GM12874 (cell line): ENCODE measurements at regions not wholly inside any gene's neighbourhood (a gene's known extent, or its start where the extent isn't known, plus 50 kb on each side); places are given as distances from the start of the nearest gene placed in this dataset.

Source experiments
- CTCF ChIP-seq: IDR thresholded peaks from 2 replicates; pipeline ENCODE4 v1.5.1; 2011; ENCODE audit warnings: low read depth, mild to moderate bottlenecking, control low read depth, low read length, moderate library complexity; ENCODE audit not compliant: insufficient read depth

- no peak for TF ChIP-seq CTCF
Observed at GRCh38 chr20:39097889-39098288, 135.7 kb downstream of the DHX35 start.

GRCh38 chr20:39095870-39096269 lies 133.7 kb downstream of the DHX35 start:
- TF ChIP-seq CTCF = no peak

- TF ChIP-seq CTCF = no peak
Observed at GRCh38 chr20:39094391-39094790, 132.2 kb downstream of the DHX35 start.

GRCh38 chr20:39092733-39093410 lies 130.7 kb downstream of the DHX35 start:
- TF ChIP-seq CTCF = no peak

- no peak for TF ChIP-seq CTCF
Observed at GRCh38 chr20:39090906-39091305, 128.8 kb downstream of the DHX35 start.

- TF ChIP-seq CTCF = no peak
Observed at GRCh38 chr20:39089797-39090196, 127.7 kb downstream of the DHX35 start.
